Astrocyte (in vitro differentiated cells and primary cell): ENCODE measurements at regions not wholly inside any gene's neighbourhood (a gene's known extent, or its start where the extent isn't known, plus 50 kb on each side); places are given as distances from the start of the nearest gene placed in this dataset.

ENCODE experiments used
- DNase-seq: peaks from one replicate; pipeline ENCODE4 v3.0.0-alpha.2; 2010; ENCODE audit warnings: low read depth
- FAIRE-seq: peaks from 2 replicates; lab custom pipeline; 2011; peaks lifted over from hg19 to GRCh38; lab: Jason Lieb, UNC
- H2AFZ ChIP-seq: 2 replicates; pipeline ENCODE4 v1.6.0; 2012; ENCODE audit warnings: low read depth, low read length, inconsistent platforms
- H3K27ac ChIP-seq: 2 replicates; pipeline ENCODE4 v1.5.1; 2011; ENCODE audit warnings: low read depth, low read length, inconsistent platforms
- H3K27me3 ChIP-seq: 2 replicates; pipeline ENCODE4 v1.6.0; 2011; ENCODE audit warnings: low read length, inconsistent platforms; ENCODE audit not compliant: insufficient read depth
- H3K36me3 ChIP-seq: 2 replicates; pipeline ENCODE4 v1.5.1; 2011; ENCODE audit warnings: low read length, inconsistent platforms; ENCODE audit not compliant: insufficient read depth
- H3K4me1 ChIP-seq: 2 replicates; pipeline ENCODE4 v1.5.1; 2011; ENCODE audit warnings: low read length, inconsistent platforms; ENCODE audit not compliant: insufficient read depth
- H3K4me2 ChIP-seq: 2 replicates; pipeline ENCODE4 v1.6.0; 2012; ENCODE audit warnings: low read length, inconsistent platforms
- H3K4me3 ChIP-seq: 2 replicates; pipeline ENCODE4 v1.5.1; 2011; ENCODE audit warnings: low read depth, mild to moderate bottlenecking, low read length, inconsistent platforms; ENCODE audit not compliant: insufficient read depth
- H3K79me2 ChIP-seq: 2 replicates; pipeline ENCODE4 v1.6.0; 2012; ENCODE audit warnings: mild to moderate bottlenecking, low read length, inconsistent platforms; ENCODE audit not compliant: insufficient read depth
- H3K9ac ChIP-seq: 2 replicates; pipeline ENCODE4 v1.6.0; 2012; ENCODE audit warnings: mild to moderate bottlenecking, low read length, inconsistent platforms
- H3K9me3 ChIP-seq: 2 replicates; pipeline ENCODE4 v1.5.1; 2012; ENCODE audit warnings: low read depth, mild to moderate bottlenecking, low read length, inconsistent platforms; ENCODE audit not compliant: insufficient read depth
- H4K20me1 ChIP-seq: 2 replicates; pipeline ENCODE4 v1.6.0; 2012; ENCODE audit warnings: low read length, inconsistent platforms; ENCODE audit not compliant: insufficient read depth
- H3K27ac Mint-ChIP-seq: one replicate; pipeline ENCODE4 v1.8.0; 2021; ENCODE audit warnings: mild to moderate bottlenecking, mixed read lengths; ENCODE audit not compliant: unreplicated experiment
- H3K27me3 Mint-ChIP-seq: one replicate; pipeline ENCODE4 v1.8.0; 2021; ENCODE audit warnings: low read depth, mixed read lengths; ENCODE audit not compliant: unreplicated experiment
- H3K36me3 Mint-ChIP-seq: one replicate; pipeline ENCODE4 v1.8.0; 2021; ENCODE audit warnings: low read depth, mixed read lengths; ENCODE audit not compliant: unreplicated experiment
- H3K4me1 Mint-ChIP-seq: one replicate; pipeline ENCODE4 v1.8.0; 2021; ENCODE audit warnings: low read depth, mixed read lengths; ENCODE audit not compliant: unreplicated experiment
- H3K4me3 Mint-ChIP-seq: one replicate; pipeline ENCODE4 v1.8.0; 2021; ENCODE audit warnings: mild to moderate bottlenecking, moderate library complexity, mixed read lengths; ENCODE audit not compliant: unreplicated experiment
- H3K9me3 Mint-ChIP-seq: one replicate; pipeline ENCODE4 v1.8.0; 2021; ENCODE audit warnings: mild to moderate bottlenecking, mixed read lengths; ENCODE audit not compliant: unreplicated experiment
- CTCF ChIP-seq: IDR thresholded peaks from 2 replicates; pipeline ENCODE4 v1.5.1; 2011; ENCODE audit warnings: low read depth, mild to moderate bottlenecking, inconsistent platforms, low read length, moderate library complexity; ENCODE audit not compliant: insufficient read depth
- EZH2 ChIP-seq: IDR thresholded peaks from 2 replicates; pipeline ENCODE4 v1.6.1; 2012; ENCODE audit warnings: mild to moderate bottlenecking, low read length, inconsistent platforms; ENCODE audit not compliant: insufficient read depth

- FAIRE-seq, result no peak
- H3K27ac ChIP-seq, result no peak overlapping the region
- TF ChIP-seq CTCF (no peak), EZH2 (no peak)
These were observed 131.1 kb upstream of the SLC38A2 start for GRCh38 chr12:46503637-46504175.

GRCh38 chr12:46500673-46501072, 128.1 kb upstream of the SLC38A2 start:
- no peak overlapping the region for H3K27ac ChIP-seq
- no peak overlapping the region for H3K9ac ChIP-seq
- Mint-ChIP-seq H3K36me3 (no peaks in the 10 kb centered on the region), H3K27ac (no peak overlapping the region), H3K4me3 (no peak overlapping the region), H3K4me1 (no peaks in the 10 kb centered on the region), H3K27me3 (no peaks in the 10 kb centered on the region), H3K9me3 (peaks cover 6% of the 10 kb centered on the region)
- TF ChIP-seq EZH2, result no peak
- TF ChIP-seq CTCF, result no peak
- no peak for DNase-seq
- no peaks in the 10 kb centered on the region for H3K36me3 ChIP-seq
- peak; percentile 9 for FAIRE-seq
- no peak overlapping the region for H3K4me2 ChIP-seq
- no peaks in the 10 kb centered on the region for H3K79me2 ChIP-seq
- no peaks in the 10 kb centered on the region for H4K20me1 ChIP-seq
- H3K4me1 ChIP-seq, result no peaks in the 10 kb centered on the region
- H3K27me3 ChIP-seq, result no peaks in the 10 kb centered on the region
- H2AFZ ChIP-seq, result no peak overlapping the region
- peaks cover under 1% of the 10 kb centered on the region for H3K9me3 ChIP-seq
- no peak overlapping the region for H3K4me3 ChIP-seq

More at GRCh38 chr12:46503637-46504175, 131.1 kb upstream of the SLC38A2 start:
- Histone ChIP-seq H3K27me3 (no peaks in the 10 kb centered on the region), H3K4me1 (no peaks in the 10 kb centered on the region), H3K4me2 (no peak overlapping the region), H4K20me1 (no peaks in the 10 kb centered on the region), H3K9ac (no peak overlapping the region), H2AFZ (no peak overlapping the region), H3K79me2 (no peaks in the 10 kb centered on the region), H3K4me3 (no peak overlapping the region), H3K9me3 (peaks cover 3% of the 10 kb centered on the region), H3K36me3 (no peaks in the 10 kb centered on the region)
- H3K27me3 Mint-ChIP-seq, result no peaks in the 10 kb centered on the region
- H3K36me3 Mint-ChIP-seq, result peaks cover 7% of the 10 kb centered on the region
- no peak overlapping the region for H3K27ac Mint-ChIP-seq
- H3K4me3 Mint-ChIP-seq, result no peak overlapping the region
- peaks cover 21% of the 10 kb centered on the region for H3K9me3 Mint-ChIP-seq
- no peak for DNase-seq
- no peaks in the 10 kb centered on the region for H3K4me1 Mint-ChIP-seq

- Mint-ChIP-seq H3K9me3 (peaks cover 4% of the 10 kb centered on the region), H3K27ac (no peak overlapping the region), H3K4me1 (peaks cover 1% of the 10 kb centered on the region), H3K4me3 (no peak overlapping the region), H3K27me3 (no peaks in the 10 kb centered on the region), H3K36me3 (no peaks in the 10 kb centered on the region)
- DNase-seq, result no peak
- no peak overlapping the region for H3K27ac ChIP-seq
- no peak for FAIRE-seq
- no peaks in the 10 kb centered on the region for H4K20me1 ChIP-seq
- no peak overlapping the region for H2AFZ ChIP-seq
- H3K36me3 ChIP-seq, result no peaks in the 10 kb centered on the region
- no peak overlapping the region for H3K4me3 ChIP-seq
- no peaks in the 10 kb centered on the region for H3K9me3 ChIP-seq
- TF ChIP-seq EZH2 (no peak), CTCF (no peak)
- H3K9ac ChIP-seq, result no peak overlapping the region
- H3K79me2 ChIP-seq, result no peaks in the 10 kb centered on the region
- no peaks in the 10 kb centered on the region for H3K27me3 ChIP-seq
- H3K4me1 ChIP-seq, result peaks cover under 1% of the 10 kb centered on the region
- H3K4me2 ChIP-seq, result no peak overlapping the region
These were observed 127.3 kb upstream of the SLC38A2 start for GRCh38 chr12:46499901-46500300.
